Panc1 (cell line): ENCODE measurements at regions not wholly inside any gene's neighbourhood (a gene's known extent, or its start where the extent isn't known, plus 50 kb on each side); places are given as distances from the start of the nearest gene placed in this dataset.

Experiments used
- ATAC-seq: fragments of 200-7000 bp; cut with Tn5 transposase; 2 replicates; pipeline ENCODE4 v1.9.1; 2020; ENCODE audit warnings: mild to moderate bottlenecking, moderate library complexity
- BruUV-seq: library from RNA; stranded (reverse); fragments of 400-500 nt; replicated peaks from 2 replicates; lab custom pipeline; 2021; lab: Mats Ljungman, UMichigan
- CTCF ChIA-PET: fragments of 300-600 bp; sonication (Branson Sonifier 250); formaldehyde crosslinking; loops from one replicate; lab custom pipeline; 2022; ENCODE audit warnings: antibody characterized with exemption; lab: Charles Lee
- POLR2A ChIA-PET: fragments of 300-600 bp; sonication (Branson Sonifier 250); formaldehyde crosslinking; loops from one replicate; lab custom pipeline; 2022; ENCODE audit warnings: antibody characterized with exemption; lab: Charles Lee
- DNase-seq: peaks from one replicate; pipeline ENCODE4 v3.0.0-alpha.2; 2010; ENCODE audit warnings: low read depth, low spot score
- H3K27ac ChIP-seq: 2 replicates; pipeline ENCODE4 v1.5.1; 2011; ENCODE audit warnings: mild to moderate bottlenecking, low read length, inconsistent platforms
- H3K27me3 ChIP-seq: fragments of 200-500 bp; sonication (Bioruptor generic); 2 replicates; pipeline ENCODE4 v1.6.0; 2014; ENCODE audit warnings: low read length, inconsistent platforms; ENCODE audit not compliant: control insufficient read depth, insufficient read depth
- H3K36me3 ChIP-seq: fragments of 200-500 bp; sonication (Bioruptor generic); 2 replicates; pipeline ENCODE4 v1.5.1; 2014; ENCODE audit warnings: inconsistent platforms, mild to moderate bottlenecking, low read length, moderate library complexity; ENCODE audit not compliant: control insufficient read depth, insufficient read depth
- H3K4me1 ChIP-seq: 2 replicates; pipeline ENCODE4 v1.5.1; 2011; ENCODE audit warnings: inconsistent platforms, mild to moderate bottlenecking, low read length, moderate library complexity; ENCODE audit not compliant: control insufficient read depth, insufficient read depth
- H3K4me3 ChIP-seq, 2 experiments: 2 replicates each; pipeline ENCODE4 v1.5.1; 2011 to 2012; ENCODE audit warnings: low read depth in 2 of 2, low read length in 2 of 2, mild to moderate bottlenecking in 2 of 2, inconsistent platforms in 1 of 2, moderate library complexity in 1 of 2
- H3K9me3 ChIP-seq: fragments of 200-500 bp; sonication (Bioruptor generic); 2 replicates; pipeline ENCODE4 v1.5.1; 2014; ENCODE audit warnings: low read depth, mild to moderate bottlenecking, inconsistent platforms, low read length, moderate library complexity; ENCODE audit not compliant: control insufficient read depth, insufficient read depth
- POLR2AphosphoS5 ChIP-seq: IDR thresholded peaks from 2 replicates; pipeline ENCODE4 v1.6.1; 2012; ENCODE audit warnings: mild to moderate bottlenecking, low read depth, low read length, moderate library complexity
- SIN3A ChIP-seq: IDR thresholded peaks from 2 replicates; pipeline ENCODE4 v1.6.1; 2012; ENCODE audit warnings: low read depth, mild to moderate bottlenecking, low read length, moderate library complexity, borderline replicate concordance; ENCODE audit not compliant: insufficient read depth
- TCF7L2 ChIP-seq: IDR thresholded peaks from 2 replicates; pipeline ENCODE4 v1.6.1; 2011; ENCODE audit warnings: mild to moderate bottlenecking, low read depth, low read length, inconsistent platforms
- in situ Hi-C: cut with HindIII; loops from 2 replicates; pipeline ENCODE4 v1.10.0; 2016; ENCODE audit warnings: low sequenced_read_pairs, low pct_unique_long_range_greater_than_20kb
- intact Hi-C: fragments of 100-400 bp; cut with micrococcal nuclease; formaldehyde crosslinking; loops from one replicate; pipeline ENCODE4 v1.10.0; 2022; ENCODE audit not compliant: unreplicated experiment
- TF ChIP-seq, protein P1 (sequence below), 2 experiments: IDR thresholded peaks; 2 replicates each; pipeline ENCODE4 v1.6.1; 2011 to 2012; ENCODE audit warnings: low read depth in 2 of 2, control low read depth in 1 of 2, low read length in 1 of 2, mild to moderate bottlenecking in 1 of 2, moderate library complexity in 1 of 2; ENCODE audit not compliant: insufficient read depth in 1 of 2
- TF ChIP-seq, protein P2 (sequence below): fragments of 450-650 bp; IDR thresholded peaks from 2 replicates; pipeline ENCODE4 v1.5.1; 2017; ENCODE audit warnings: mild to moderate bottlenecking

DNA sequence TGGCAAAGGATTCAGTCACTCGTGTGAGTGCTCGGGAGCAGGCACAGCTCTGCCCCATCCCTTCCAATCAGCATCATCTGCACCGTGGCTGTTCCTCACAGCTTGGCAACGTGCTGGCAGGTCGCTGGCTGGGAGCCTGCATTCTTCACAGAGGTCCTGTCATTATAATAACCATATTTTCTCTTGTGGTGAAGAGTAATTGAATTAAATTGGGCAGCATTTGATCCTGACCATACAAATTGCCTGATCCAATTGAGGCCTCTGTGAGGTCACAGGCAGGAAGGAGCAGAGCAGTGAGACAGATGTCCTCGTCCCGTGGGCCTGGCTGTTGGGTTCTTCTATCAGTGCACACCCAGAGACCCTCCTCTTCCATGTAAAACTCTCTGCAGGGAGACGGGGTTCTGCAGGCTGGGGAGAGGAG, 407.8 kb downstream of the COG6 start:
- no TSS peak for BruUV-seq
- no peaks in the 10 kb centered on the region for H3K27me3 ChIP-seq
- DNase-seq (no peak), ATAC-seq (no peak)
- ChIA-PET CTCF (no interaction called here), POLR2A (no interaction called here)
- H3K27ac ChIP-seq: no peak overlapping the region
- no peak overlapping the region for H3K4me3 ChIP-seq
- intact Hi-C loops: no loop called here
- no peak for TF ChIP-seq SIN3A
- no peak for TF ChIP-seq POLR2AphosphoS5
- TF ChIP-seq, protein P1, sequence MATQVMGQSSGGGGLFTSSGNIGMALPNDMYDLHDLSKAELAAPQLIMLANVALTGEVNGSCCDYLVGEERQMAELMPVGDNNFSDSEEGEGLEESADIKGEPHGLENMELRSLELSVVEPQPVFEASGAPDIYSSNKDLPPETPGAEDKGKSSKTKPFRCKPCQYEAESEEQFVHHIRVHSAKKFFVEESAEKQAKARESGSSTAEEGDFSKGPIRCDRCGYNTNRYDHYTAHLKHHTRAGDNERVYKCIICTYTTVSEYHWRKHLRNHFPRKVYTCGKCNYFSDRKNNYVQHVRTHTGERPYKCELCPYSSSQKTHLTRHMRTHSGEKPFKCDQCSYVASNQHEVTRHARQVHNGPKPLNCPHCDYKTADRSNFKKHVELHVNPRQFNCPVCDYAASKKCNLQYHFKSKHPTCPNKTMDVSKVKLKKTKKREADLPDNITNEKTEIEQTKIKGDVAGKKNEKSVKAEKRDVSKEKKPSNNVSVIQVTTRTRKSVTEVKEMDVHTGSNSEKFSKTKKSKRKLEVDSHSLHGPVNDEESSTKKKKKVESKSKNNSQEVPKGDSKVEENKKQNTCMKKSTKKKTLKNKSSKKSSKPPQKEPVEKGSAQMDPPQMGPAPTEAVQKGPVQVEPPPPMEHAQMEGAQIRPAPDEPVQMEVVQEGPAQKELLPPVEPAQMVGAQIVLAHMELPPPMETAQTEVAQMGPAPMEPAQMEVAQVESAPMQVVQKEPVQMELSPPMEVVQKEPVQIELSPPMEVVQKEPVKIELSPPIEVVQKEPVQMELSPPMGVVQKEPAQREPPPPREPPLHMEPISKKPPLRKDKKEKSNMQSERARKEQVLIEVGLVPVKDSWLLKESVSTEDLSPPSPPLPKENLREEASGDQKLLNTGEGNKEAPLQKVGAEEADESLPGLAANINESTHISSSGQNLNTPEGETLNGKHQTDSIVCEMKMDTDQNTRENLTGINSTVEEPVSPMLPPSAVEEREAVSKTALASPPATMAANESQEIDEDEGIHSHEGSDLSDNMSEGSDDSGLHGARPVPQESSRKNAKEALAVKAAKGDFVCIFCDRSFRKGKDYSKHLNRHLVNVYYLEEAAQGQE (IDR thresholded peaks at IDR 0.05; ENCODE audit: insufficient read depth in 1 of 2, low read depth in 2 of 2, low read length in 1 of 2): no peak
- TF ChIP-seq, protein P2, sequence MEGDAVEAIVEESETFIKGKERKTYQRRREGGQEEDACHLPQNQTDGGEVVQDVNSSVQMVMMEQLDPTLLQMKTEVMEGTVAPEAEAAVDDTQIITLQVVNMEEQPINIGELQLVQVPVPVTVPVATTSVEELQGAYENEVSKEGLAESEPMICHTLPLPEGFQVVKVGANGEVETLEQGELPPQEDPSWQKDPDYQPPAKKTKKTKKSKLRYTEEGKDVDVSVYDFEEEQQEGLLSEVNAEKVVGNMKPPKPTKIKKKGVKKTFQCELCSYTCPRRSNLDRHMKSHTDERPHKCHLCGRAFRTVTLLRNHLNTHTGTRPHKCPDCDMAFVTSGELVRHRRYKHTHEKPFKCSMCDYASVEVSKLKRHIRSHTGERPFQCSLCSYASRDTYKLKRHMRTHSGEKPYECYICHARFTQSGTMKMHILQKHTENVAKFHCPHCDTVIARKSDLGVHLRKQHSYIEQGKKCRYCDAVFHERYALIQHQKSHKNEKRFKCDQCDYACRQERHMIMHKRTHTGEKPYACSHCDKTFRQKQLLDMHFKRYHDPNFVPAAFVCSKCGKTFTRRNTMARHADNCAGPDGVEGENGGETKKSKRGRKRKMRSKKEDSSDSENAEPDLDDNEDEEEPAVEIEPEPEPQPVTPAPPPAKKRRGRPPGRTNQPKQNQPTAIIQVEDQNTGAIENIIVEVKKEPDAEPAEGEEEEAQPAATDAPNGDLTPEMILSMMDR: no peak
- TF ChIP-seq TCF7L2: no peak
- H3K9me3 ChIP-seq: no peaks in the 10 kb centered on the region
- no peaks in the 10 kb centered on the region for H3K4me1 ChIP-seq
- H3K36me3 ChIP-seq: no peaks in the 10 kb centered on the region
- in situ Hi-C loops: no loop called here

DNA sequence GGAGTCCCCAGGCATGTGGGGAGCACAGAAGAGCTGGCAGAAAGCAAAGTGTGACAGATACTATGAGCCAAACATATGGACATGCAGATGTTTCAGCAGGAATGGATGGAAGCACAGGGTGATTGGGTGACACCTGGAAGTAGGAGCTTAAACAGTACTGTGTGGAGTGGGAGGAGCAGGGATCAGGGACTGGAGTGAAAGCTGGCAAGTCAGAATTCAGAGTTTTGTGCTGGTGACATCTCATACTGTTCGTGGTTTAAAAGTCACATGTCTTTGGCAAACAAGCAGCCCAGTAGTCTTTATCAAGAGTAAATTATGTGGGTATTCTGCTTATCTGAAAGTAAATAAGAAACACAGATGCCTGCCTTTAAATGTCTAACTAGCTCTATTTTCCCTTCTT, 408.2 kb downstream of the COG6 start:
- no peak for DNase-seq
- H3K4me1 ChIP-seq: no peaks in the 10 kb centered on the region
- no peak overlapping the region for H3K27ac ChIP-seq
- ChIA-PET CTCF (no interaction called here), POLR2A (no interaction called here)
- TF ChIP-seq, protein P2: no peak
- TF ChIP-seq POLR2AphosphoS5 (no peak), TCF7L2 (no peak)
- TF ChIP-seq, protein P1 (IDR thresholded peaks at IDR 0.05; ENCODE audit: insufficient read depth in 1 of 2, low read depth in 2 of 2, low read length in 1 of 2): no peak
- ATAC-seq: no peak
- H3K4me3 ChIP-seq: no peak overlapping the region
- H3K9me3 ChIP-seq: no peaks in the 10 kb centered on the region
- in situ Hi-C loops (no loop called here), intact Hi-C loops (no loop called here)
- H3K36me3 ChIP-seq: no peaks in the 10 kb centered on the region
- BruUV-seq: no TSS peak
- H3K27me3 ChIP-seq: no peaks in the 10 kb centered on the region
